Skeletal muscle cell (primary cell): ENCODE measurements at regions not wholly inside any gene's neighbourhood (a gene's known extent, or its start where the extent isn't known, plus 50 kb on each side); places are given as distances from the start of the nearest gene placed in this dataset.
A peak's percentile ranks its signal among the peaks of the same experiment; 100 is the strongest.

Experiments used
- DNase-seq: peaks from one replicate; pipeline ENCODE4 v3.0.0-alpha.2; 2010; ENCODE audit warnings: low read depth
- H3K4me3 ChIP-seq: 2 replicates; pipeline ENCODE4 v1.5.1; 2011; ENCODE audit warnings: low read depth, mild to moderate bottlenecking, control low read depth, low read length, moderate library complexity

- no peak overlapping the region for H3K4me3 ChIP-seq
- no peak for DNase-seq
These were observed 189.4 kb downstream of the NXNL2 start for GRCh38 chr9:88724331-88724730.

- H3K4me3 ChIP-seq: no peak overlapping the region
- no peak for DNase-seq
These were observed 190.5 kb downstream of the NXNL2 start for GRCh38 chr9:88725300-88726019.

GRCh38 chr9:88726803-88727202 lies 191.8 kb downstream of the NXNL2 start:
- DNase-seq: no peak
- H3K4me3 ChIP-seq: no peak overlapping the region

GRCh38 chr9:88730780-88731179 lies 195.8 kb downstream of the NXNL2 start:
- H3K4me3 ChIP-seq: no peak overlapping the region
- DNase-seq: no peak

GRCh38 chr9:88732128-88732527 lies 197.2 kb downstream of the NXNL2 start:
- peak; percentile 98 for DNase-seq
- H3K4me3 ChIP-seq: no peak overlapping the region

- peak; percentile 89 for DNase-seq
- no peak overlapping the region for H3K4me3 ChIP-seq
These were observed 198.9 kb downstream of the NXNL2 start for GRCh38 chr9:88733651-88734421.

GRCh38 chr9:88734527-88734926 lies 199.5 kb downstream of the NXNL2 start:
- no peak for DNase-seq

GRCh38 chr9:88736136-88736637 lies 201.2 kb downstream of the NXNL2 start:
- no peak overlapping the region for H3K4me3 ChIP-seq
- DNase-seq: no peak

More at GRCh38 chr9:88734527-88734926, 199.5 kb downstream of the NXNL2 start:
- no peak overlapping the region for H3K4me3 ChIP-seq

GRCh38 chr9:88737031-88737430 lies 202.1 kb downstream of the NXNL2 start:
- no peak for DNase-seq
- no peak overlapping the region for H3K4me3 ChIP-seq

GRCh38 chr9:88737876-88738275 lies 202.9 kb downstream of the NXNL2 start:
- H3K4me3 ChIP-seq: no peak overlapping the region
- DNase-seq: peak; percentile 56

GRCh38 chr9:88738709-88739108 lies 203.7 kb downstream of the NXNL2 start:
- DNase-seq: no peak
- no peak overlapping the region for H3K4me3 ChIP-seq

- no peak for DNase-seq
- H3K4me3 ChIP-seq: no peak overlapping the region
These were observed 204.4 kb downstream of the NXNL2 start for GRCh38 chr9:88739373-88739772.

GRCh38 chr9:88740844-88741243 lies 205.9 kb downstream of the NXNL2 start:
- no peak for DNase-seq
- no peak overlapping the region for H3K4me3 ChIP-seq

- H3K4me3 ChIP-seq: no peak overlapping the region
- no peak for DNase-seq
These were observed 206.4 kb downstream of the NXNL2 start for GRCh38 chr9:88741335-88741734.

GRCh38 chr9:88742483-88742882 lies 207.5 kb downstream of the NXNL2 start:
- H3K4me3 ChIP-seq: no peak overlapping the region
- peak; percentile 78 for DNase-seq

- DNase-seq: no peak
- H3K4me3 ChIP-seq: no peak overlapping the region
These were observed 207.9 kb downstream of the NXNL2 start for GRCh38 chr9:88742905-88743304.

GRCh38 chr9:88745276-88746001 lies 210.5 kb downstream of the NXNL2 start:
- H3K4me3 ChIP-seq: no peak overlapping the region
- peak; percentile 84 for DNase-seq

- peak; percentile 91 for DNase-seq
- no peak overlapping the region for H3K4me3 ChIP-seq
These were observed 211.2 kb downstream of the NXNL2 start for GRCh38 chr9:88746029-88746742.

- DNase-seq: no peak
- H3K4me3 ChIP-seq: no peak overlapping the region
These were observed 211.9 kb downstream of the NXNL2 start for GRCh38 chr9:88746743-88747398.
